ENCODE measurements at regions not wholly inside any gene's neighbourhood (a gene's known extent, or its start where the extent isn't known, plus 50 kb on each side); places are given as distances from the start of the nearest gene placed in this dataset.

DNA sequence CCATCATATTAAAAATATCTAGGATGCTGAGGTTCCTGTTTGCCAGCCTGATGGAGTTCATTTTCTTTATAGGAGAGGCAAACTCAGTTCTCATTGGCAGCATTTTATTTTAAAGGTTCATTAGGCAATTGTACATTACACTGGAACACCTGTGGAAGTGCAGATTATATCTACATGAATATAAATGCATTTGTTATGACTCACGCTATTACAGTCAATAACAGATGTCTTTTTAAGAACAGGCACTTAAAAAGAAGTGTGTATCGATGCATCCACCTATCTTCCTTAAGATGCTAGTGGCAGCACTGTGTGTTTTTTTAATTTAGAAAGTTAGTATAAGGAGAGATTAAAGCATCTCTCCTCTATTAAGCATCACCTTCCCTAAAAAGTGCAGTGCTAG, 276.5 kb downstream of the PRDM2 start:
- no peak for DNase-seq

GRCh38 chr1:13981142-13981541, 281.2 kb downstream of the PRDM2 start:
- DNase-seq: no peak

- no peak for DNase-seq
Measured at GRCh38 chr1:13983393-13983792, 283.4 kb downstream of the PRDM2 start.

DNA sequence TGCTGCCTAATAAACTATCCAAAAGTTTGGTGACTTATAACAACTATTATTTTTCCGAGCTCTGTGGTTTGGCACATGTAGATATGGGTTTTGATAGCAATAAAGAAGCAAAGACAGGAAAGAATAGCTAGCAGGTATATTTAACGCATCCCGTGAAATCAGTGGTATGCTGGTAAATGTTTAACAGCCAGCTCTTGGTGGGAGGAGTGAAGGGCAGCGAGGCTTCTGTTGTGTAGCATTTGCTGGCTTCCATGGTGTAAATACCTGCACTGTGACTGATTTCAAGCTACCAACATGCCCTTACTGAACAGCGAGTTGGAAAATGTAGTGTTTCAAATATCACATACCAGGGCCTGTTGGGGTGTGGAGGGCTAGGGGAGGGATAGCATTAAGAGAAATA, 291.0 kb downstream of the PRDM2 start:
- DNase-seq: no peak

DNA sequence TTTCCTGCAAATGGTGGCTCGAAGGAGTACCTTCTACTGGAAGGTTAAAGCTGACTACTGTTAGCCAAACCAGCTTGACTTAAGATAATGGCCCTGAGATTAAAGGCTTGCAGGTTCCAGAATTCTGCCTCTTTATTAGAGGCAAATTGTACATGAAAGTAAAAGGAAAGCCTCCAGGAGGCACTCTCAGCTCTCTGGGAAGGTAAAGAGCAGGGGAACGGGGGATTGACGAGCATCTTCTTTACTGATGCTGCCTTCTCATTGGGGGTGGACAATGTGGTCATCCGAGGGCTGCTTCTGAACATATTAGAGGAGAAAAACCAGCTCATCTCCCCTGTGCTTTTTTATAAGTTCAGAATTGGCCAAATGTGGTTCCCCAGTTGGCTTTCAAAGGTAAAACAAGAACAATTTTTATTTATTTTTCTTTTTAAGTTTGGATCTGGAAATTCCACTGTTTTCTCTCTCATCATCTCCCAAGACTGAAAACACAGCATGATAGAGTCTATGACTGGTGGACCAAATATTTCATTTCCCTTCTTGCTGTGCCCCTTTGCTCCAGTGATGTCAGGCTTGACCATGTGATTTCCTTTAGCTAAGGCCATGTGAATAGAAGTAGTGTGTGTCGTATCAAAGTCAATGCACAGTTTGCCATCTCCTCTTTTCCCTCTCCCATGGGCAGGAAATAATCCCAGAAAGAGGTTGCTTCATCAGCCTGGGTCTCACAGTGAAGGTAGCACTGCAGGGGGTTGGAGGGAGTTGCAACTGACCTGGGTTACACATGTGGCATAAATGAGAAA, 292.7 kb downstream of the PRDM2 start:
- DNase-seq: no peak

- DNase-seq: no peak
Measured at GRCh38 chr1:13994386-13994785, 294.4 kb downstream of the PRDM2 start.

- no peak for DNase-seq
Measured at GRCh38 chr1:13996334-13996733, 296.3 kb downstream of the PRDM2 start.

DNA sequence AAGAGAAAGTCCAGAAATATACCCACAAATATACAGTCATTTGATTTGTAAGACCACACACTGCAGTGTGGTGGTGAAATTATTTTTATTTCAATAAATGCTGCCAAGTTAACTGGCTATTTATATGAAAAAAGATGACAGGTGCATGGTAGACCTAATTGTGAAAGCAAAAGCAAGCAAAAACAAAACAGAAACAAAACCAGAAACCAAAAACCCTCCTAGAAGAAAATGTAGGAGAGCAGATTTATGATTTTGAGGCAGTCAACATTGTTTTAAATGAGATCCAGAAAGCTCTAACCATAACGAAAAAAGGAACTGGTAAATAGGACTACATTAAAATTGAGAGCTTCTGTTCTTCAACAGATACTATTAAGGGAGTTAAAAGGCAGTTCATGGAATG, 303.6 kb downstream of the PRDM2 start:
- DNase-seq: no peak

DNA sequence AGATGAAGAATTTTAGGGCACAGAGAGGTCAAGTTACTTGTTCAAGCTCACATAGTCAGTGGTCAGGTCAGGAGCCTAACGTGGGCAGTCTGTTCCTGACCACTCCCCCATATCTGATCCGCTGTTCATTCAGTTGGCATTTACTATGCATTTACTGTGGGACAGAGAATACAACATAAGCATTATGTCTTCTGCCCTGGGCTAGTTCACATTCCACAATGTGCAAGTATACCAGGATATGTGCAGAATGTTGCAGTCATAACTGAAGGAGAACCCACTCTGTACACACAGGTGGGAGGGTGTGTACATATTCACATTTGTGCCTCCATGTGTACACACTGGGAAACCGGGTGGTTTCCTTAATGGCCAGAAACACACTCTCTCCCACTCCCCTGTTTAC, 309.6 kb downstream of the PRDM2 start:
- no peak for DNase-seq

- no peak for DNase-seq
Measured at GRCh38 chr1:14010476-14010875, 310.5 kb downstream of the PRDM2 start.

DNA sequence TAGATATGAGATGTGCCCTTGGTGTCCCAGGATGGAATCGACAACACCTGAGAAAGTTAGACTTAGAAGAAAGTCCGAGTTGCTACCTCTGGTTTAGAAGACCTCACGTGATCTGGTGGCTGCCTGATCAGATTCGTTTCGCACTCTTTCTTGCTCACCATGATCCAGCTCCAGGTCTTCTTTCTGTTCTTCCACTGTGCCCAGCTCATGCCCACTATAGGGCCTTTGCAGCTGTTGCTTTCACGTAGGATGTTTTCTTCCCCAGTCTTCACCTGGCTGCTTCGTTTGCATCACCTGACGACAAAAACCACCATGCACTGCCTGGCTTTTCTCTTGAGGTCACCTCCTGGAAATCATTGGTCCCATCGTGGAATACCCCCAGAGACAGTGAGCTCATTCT, 311.1 kb downstream of the PRDM2 start:
- DNase-seq: no peak

DNA sequence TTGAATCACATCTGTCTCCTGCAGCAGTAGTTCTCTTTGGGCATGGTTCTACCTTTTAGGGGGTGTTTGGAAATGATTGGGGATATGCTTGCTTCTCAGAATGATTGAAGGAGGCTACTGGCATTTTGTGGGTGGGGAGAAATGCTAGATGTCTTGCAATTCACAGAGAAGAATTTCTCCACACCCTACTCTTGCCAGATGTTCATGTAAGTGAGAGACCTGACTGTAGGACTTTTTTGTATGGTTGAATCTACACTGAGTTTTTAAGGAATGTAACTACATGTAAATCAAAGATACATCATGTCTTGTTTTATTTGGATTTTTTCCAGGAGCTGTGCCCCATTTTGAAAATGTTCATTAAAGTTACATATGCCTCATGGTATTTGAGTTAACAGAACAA, 311.9 kb downstream of the PRDM2 start:
- DNase-seq: no peak

- no peak for DNase-seq
Measured at GRCh38 chr1:14014929-14015328, 314.9 kb downstream of the PRDM2 start.

GRCh38 chr1:14015917-14016316, 315.9 kb downstream of the PRDM2 start:
- DNase-seq: no peak

- DNase-seq: no peak
Measured at GRCh38 chr1:14017531-14017961, 317.6 kb downstream of the PRDM2 start.

- no peak for DNase-seq
Measured at GRCh38 chr1:14019461-14019860, 319.5 kb downstream of the PRDM2 start.

GRCh38 chr1:14020006-14020405, 320.0 kb downstream of the PRDM2 start:
- DNase-seq: no peak

- DNase-seq: no peak
Measured at GRCh38 chr1:14027099-14027498, 327.1 kb downstream of the PRDM2 start.

DNA sequence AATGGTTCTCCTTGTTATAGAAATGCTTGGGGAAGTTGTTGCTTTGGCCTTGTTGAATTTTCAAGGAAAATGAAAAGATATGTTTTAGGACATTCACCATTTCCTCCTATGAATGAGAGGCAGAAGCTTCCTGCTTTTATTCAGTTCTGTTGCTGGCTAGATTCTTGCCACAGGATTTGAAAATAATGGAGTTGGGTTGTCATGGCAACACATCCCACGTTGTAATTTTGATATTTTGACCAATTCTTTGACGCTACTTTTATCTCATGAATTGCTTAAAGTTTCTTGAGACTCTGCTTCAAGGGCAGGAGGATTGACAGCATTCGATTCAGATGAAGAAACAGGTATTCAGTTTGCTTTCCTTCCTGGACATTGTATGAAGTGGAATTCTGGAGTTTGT, 331.5 kb downstream of the PRDM2 start:
- DNase-seq: no peak

- DNase-seq: no peak
Measured at GRCh38 chr1:14034506-14034905, 334.5 kb downstream of the PRDM2 start.

DNA sequence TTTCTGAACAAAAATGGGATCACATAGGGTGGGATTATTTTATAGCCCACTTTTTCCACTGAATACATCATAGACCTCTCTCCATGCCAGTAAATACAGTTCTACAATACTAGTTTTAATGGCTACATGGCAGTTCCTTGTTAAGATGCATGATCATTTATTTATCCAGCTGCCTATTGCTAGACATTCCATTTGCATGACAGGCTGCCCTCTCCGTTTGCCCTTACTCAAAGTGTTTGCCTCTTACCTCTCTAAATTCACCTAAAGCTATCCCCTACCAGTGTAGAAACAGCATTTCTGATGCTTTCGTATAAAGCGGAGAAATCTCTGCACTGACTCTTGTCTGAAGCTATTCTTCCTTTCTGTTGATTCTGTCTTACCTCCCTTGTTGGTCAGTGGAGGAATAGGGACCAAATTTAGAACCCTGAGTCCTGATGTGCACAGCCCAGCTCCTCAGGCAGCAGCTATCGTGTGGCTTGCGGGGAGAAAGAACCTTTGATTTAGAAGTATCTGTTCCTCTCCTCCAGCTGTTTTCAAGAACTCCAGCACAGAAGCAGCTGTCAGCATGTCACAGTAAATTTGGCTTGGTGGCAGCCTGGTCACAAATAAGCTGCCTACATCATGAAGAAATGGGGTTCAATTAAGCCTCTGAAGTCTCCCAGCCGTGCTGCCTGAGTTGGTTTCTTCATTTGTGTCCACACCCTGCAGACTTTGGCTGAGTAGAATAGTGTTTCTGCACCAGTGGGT, 337.3 kb downstream of the PRDM2 start:
- no peak for DNase-seq

DNA sequence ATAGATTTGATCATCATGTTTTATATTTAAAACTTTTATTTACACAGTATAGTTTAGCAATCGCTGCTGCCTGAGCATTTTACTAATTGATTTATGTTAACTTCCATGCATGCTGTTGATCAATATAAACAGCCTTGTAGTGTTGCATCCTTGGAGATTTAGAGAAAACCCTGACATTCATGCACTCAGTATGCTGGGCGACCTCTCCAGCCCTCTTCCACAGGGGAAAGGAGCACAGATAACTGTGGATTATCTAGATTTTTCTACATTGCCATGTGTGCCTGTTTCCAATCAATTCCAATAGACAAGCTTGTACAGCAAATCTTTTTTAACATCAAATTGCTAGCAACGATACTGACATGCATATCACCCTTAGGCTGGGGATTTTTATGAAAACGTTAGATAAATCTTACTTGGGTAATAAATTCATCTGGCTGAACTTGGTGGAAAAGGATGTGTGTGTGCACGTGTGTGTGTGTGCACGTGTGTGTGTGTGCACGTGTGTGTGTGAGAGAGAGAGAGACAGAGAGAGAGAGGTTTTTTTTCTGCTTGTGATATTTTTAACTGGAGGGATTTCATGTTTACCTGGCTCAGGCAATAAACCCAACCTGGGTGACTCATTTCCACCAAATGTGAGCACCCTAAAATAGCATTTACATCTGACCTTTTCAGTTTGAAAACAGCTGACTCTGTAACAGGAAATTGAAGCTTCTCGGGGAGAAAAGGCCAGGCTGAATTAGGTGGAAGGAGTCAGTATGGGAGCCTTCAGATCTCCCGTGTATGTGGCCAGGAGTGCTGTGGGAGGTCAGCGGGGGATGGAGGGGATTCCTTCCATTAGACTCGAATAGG, 339.8 kb downstream of the PRDM2 start:
- no peak for DNase-seq

DNA sequence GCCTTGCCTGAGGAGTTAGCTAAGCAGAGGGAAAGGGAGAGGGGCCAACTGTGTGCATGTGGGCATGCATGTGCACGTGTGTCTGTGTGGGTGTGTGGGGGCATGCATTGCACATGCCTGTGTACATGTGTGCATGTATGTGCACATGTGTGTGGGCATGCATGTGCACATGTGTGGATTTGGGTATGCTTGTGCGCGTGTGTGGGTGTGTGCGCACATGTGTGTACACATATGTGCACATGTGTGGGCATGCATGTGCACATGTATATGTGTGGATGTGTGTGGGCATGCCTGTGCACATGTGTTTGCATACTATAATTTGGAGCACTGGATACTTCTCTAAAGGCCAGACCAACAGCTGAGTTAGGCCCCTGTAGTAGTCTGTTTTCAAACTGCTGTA, 350.0 kb downstream of the PRDM2 start:
- no peak for DNase-seq
